Naive thymus-derived CD4-positive, alpha-beta T cell (primary cell): ENCODE measurements at regions not wholly inside any gene's neighbourhood (a gene's known extent, or its start where the extent isn't known, plus 50 kb on each side); places are given as distances from the start of the nearest gene placed in this dataset.

Source experiments
- ATAC-seq: fragments of 150-1000 bp; cut with Tn5 transposase; 2 replicates; pipeline ENCODE4 v1.10.0; 2021; ENCODE audit warnings: mild to moderate bottlenecking, moderate library complexity
- CTCF ChIA-PET: fragments of 350-600 bp; sonication (Branson Sonifier 250); formaldehyde crosslinking; loops from one replicate; lab custom pipeline; 2021; ENCODE audit warnings: antibody characterized with exemption; lab: Charles Lee
- POLR2A ChIA-PET: fragments of 350-600 bp; sonication (Branson Sonifier 250); formaldehyde crosslinking; loops from one replicate; lab custom pipeline; 2021; ENCODE audit warnings: antibody characterized with exemption, inconsistent platforms; lab: Charles Lee
- DNase-seq, 9 donors: peaks; one replicate each; pipeline versions ENCODE4 v3.0.0 to v3.0.0-alpha.2; 2020 to 2022; ENCODE audit warnings: mixed read lengths in 1 of 9
- H3K27ac ChIP-seq: one replicate; pipeline ENCODE4 v1.7.0; 2013; ENCODE audit warnings: mild to moderate bottlenecking, low read depth, low read length, moderate library complexity
- H3K27me3 ChIP-seq, 2 donors: one replicate each; pipeline ENCODE4 v1.7.0; 2013; ENCODE audit warnings: low read length in 2 of 2, mild to moderate bottlenecking in 2 of 2, moderate library complexity in 2 of 2; ENCODE audit not compliant: control insufficient read depth in 2 of 2, insufficient read depth in 2 of 2
- H3K36me3 ChIP-seq, 3 experiments: 1 replicate in 2 of 3; 2 replicates in 1 of 3; pipeline ENCODE4 v1.7.0; 2013; ENCODE audit warnings: low read length in 3 of 3, mild to moderate bottlenecking in 3 of 3, moderate library complexity in 1 of 3; ENCODE audit not compliant: insufficient read depth in 3 of 3, control insufficient read depth in 2 of 3
- H3K4me1 ChIP-seq, 2 donors: one replicate each; pipeline ENCODE4 v1.7.0; 2013; ENCODE audit warnings: low read length in 2 of 2, mild to moderate bottlenecking in 2 of 2, moderate library complexity in 1 of 2; ENCODE audit not compliant: control insufficient read depth in 2 of 2, insufficient read depth in 2 of 2
- H3K4me3 ChIP-seq: 2 replicates; pipeline ENCODE4 v1.7.0; 2013; ENCODE audit warnings: mild to moderate bottlenecking, low read length
- H3K9me3 ChIP-seq, 3 experiments: 1 replicate in 2 of 3; 2 replicates in 1 of 3; pipeline ENCODE4 v1.7.0; 2013; ENCODE audit warnings: low read length in 3 of 3; ENCODE audit not compliant: control insufficient read depth in 2 of 3
- H3K27ac Mint-ChIP-seq, 9 donors: one replicate each; pipeline ENCODE4 v1.8.0; 2020 to 2022; ENCODE audit warnings: mixed read lengths in 9 of 9, mild to moderate bottlenecking in 8 of 9, moderate library complexity in 5 of 9, inconsistent platforms in 2 of 9
- H3K27me3 Mint-ChIP-seq, 5 donors: one replicate each; pipeline ENCODE4 v1.8.0; 2021 to 2022; ENCODE audit warnings: mixed read lengths in 5 of 5, mild to moderate bottlenecking in 1 of 5
- H3K36me3 Mint-ChIP-seq, 5 donors: one replicate each; pipeline ENCODE4 v1.8.0; 2020 to 2022; ENCODE audit warnings: mixed read lengths in 5 of 5, mild to moderate bottlenecking in 3 of 5, inconsistent platforms in 1 of 5
- H3K4me1 Mint-ChIP-seq, 7 donors: one replicate each; pipeline ENCODE4 v1.8.0; 2020 to 2022; ENCODE audit warnings: mixed read lengths in 7 of 7, mild to moderate bottlenecking in 3 of 7, inconsistent platforms in 1 of 7
- H3K4me3 Mint-ChIP-seq, 10 donors: one replicate each; pipeline ENCODE4 v1.8.0; 2020 to 2022; ENCODE audit warnings: mild to moderate bottlenecking in 10 of 10, mixed read lengths in 10 of 10, moderate library complexity in 6 of 10, inconsistent platforms in 2 of 10
- H3K9me3 Mint-ChIP-seq, 11 donors: one replicate each; pipeline ENCODE4 v1.8.0; 2020 to 2022; ENCODE audit warnings: mixed read lengths in 11 of 11, mild to moderate bottlenecking in 4 of 11, inconsistent platforms in 1 of 11, moderate library complexity in 1 of 11
- intact Hi-C, 2 donors: fragments of 100-400 bp; cut with micrococcal nuclease; formaldehyde crosslinking; loops; one replicate each; pipeline ENCODE4 v1.15.1; 2023

DNA sequence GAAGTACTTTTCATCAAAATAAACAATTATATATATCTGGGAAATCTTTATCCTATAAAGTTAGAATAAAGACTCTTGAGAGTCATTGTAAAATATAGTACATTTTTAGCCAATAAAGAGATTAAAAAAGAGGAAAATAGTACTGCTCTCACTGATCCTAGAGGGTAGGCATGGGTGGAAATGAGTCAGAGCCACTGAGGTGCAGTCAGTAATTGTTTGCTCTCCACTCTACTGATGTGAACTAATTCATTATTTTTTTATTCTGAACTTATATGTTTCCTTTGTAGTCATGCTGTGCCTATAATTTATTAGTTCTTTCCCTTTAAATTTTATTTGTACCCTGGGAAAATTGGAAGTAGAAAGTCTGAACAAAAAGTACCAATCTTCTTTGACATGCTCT lies 1359.4 kb upstream of the GJE1 start:
- DNase-seq = no peak
- ChIA-PET CTCF (no interaction called here), POLR2A (no interaction called here)
- H3K36me3 Mint-ChIP-seq = no peaks in the 10 kb centered on the region
- peaks cover 0 to 5% (median 3%) of the 10 kb centered on the region in 5 donors for H3K27me3 Mint-ChIP-seq
- Histone ChIP-seq H3K4me3 (no peak overlapping the region), H3K36me3 (no peaks in the 10 kb centered on the region), H3K27me3 (no peaks in the 10 kb centered on the region), H3K9me3 (no peaks in the 10 kb centered on the region), H3K27ac (no peak overlapping the region), H3K4me1 (no peaks in the 10 kb centered on the region)
- no peak for ATAC-seq
- H3K4me3 Mint-ChIP-seq = no peak overlapping the region
- H3K27ac Mint-ChIP-seq = no peak overlapping the region
- peaks cover 0 to 10% (median 0%) of the 10 kb centered on the region in 7 donors for H3K4me1 Mint-ChIP-seq
- intact Hi-C loops = no loop called here
- H3K9me3 Mint-ChIP-seq = peaks cover 0 to 11% (median 4%) of the 10 kb centered on the region in 11 donors

DNA sequence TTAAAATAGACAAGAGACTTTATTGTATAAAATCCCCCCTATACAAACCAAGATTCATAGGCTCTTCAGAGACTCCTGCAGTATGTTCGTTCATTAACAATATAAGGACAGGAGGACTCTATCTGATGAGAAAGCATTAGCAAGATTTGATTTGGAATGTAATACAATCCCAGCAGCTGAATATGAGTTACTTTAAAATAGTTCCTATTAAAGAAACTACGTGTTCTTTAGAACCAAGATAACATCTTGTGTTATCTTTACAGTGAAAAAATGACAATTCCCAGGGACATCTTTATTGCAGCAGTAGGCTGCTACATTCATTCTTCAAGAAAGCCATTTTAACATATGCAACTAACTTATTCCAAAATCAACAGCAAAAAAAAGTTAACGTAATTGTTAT lies 1360.1 kb upstream of the GJE1 start:
- Mint-ChIP-seq H3K27me3 (peaks cover 0 to 5% (median 3%) of the 10 kb centered on the region in 5 donors), H3K27ac (no peak overlapping the region), H3K4me1 (peaks cover 0 to 10% (median 0%) of the 10 kb centered on the region in 7 donors), H3K4me3 (no peak overlapping the region), H3K36me3 (no peaks in the 10 kb centered on the region), H3K9me3 (peaks cover 0 to 16% (median 4%) of the 10 kb centered on the region in 11 donors)
- intact Hi-C loops = no loop called here
- Histone ChIP-seq H3K4me3 (no peak overlapping the region), H3K27ac (no peak overlapping the region), H3K9me3 (no peaks in the 10 kb centered on the region), H3K36me3 (no peaks in the 10 kb centered on the region), H3K4me1 (no peaks in the 10 kb centered on the region), H3K27me3 (no peaks in the 10 kb centered on the region)
- POLR2A ChIA-PET = no interaction called here
- CTCF ChIA-PET = no interaction called here
- ATAC-seq (no peak), DNase-seq (no peak)

GRCh38 chr6:140768133-140768532 lies 1364.6 kb upstream of the GJE1 start:
- DNase-seq = no peak
- no peaks in the 10 kb centered on the region for H3K36me3 Mint-ChIP-seq

GRCh38 chr6:140766999-140767398 lies 1365.7 kb upstream of the GJE1 start:
- Mint-ChIP-seq H3K27me3 (peaks cover 0 to 6% (median 3%) of the 10 kb centered on the region in 5 donors), H3K27ac (no peak overlapping the region), H3K36me3 (no peaks in the 10 kb centered on the region), H3K4me3 (no peak overlapping the region), H3K9me3 (peaks cover 0 to 24% (median 4%) of the 10 kb centered on the region in 11 donors), H3K4me1 (no peaks in the 10 kb centered on the region)
- no peak for DNase-seq
- POLR2A ChIA-PET = no interaction called here
- intact Hi-C loops = no loop called here
- no peak overlapping the region for H3K4me3 ChIP-seq
- no peak overlapping the region for H3K27ac ChIP-seq
- no peaks in the 10 kb centered on the region for H3K9me3 ChIP-seq
- H3K36me3 ChIP-seq = no peaks in the 10 kb centered on the region
- no peaks in the 10 kb centered on the region for H3K4me1 ChIP-seq
- CTCF ChIA-PET = no interaction called here
- no peaks in the 10 kb centered on the region for H3K27me3 ChIP-seq
- ATAC-seq = no peak

More at GRCh38 chr6:140768133-140768532, 1364.6 kb upstream of the GJE1 start:
- POLR2A ChIA-PET = no interaction called here
- Histone ChIP-seq H3K27ac (no peak overlapping the region), H3K4me1 (no peaks in the 10 kb centered on the region), H3K36me3 (no peaks in the 10 kb centered on the region), H3K9me3 (no peaks in the 10 kb centered on the region), H3K4me3 (no peak overlapping the region), H3K27me3 (no peaks in the 10 kb centered on the region)
- peaks cover 0 to 6% (median 3%) of the 10 kb centered on the region in 5 donors for H3K27me3 Mint-ChIP-seq
- intact Hi-C loops = no loop called here
- H3K9me3 Mint-ChIP-seq = peaks cover 0 to 24% (median 4%) of the 10 kb centered on the region in 11 donors
- no peaks in the 10 kb centered on the region for H3K4me1 Mint-ChIP-seq
- no peak overlapping the region for H3K27ac Mint-ChIP-seq
- CTCF ChIA-PET = no interaction called here
- H3K4me3 Mint-ChIP-seq = no peak overlapping the region
- no peak for ATAC-seq

- Mint-ChIP-seq H3K4me3 (no peak overlapping the region), H3K36me3 (no peaks in the 10 kb centered on the region), H3K9me3 (peaks cover 0 to 3% (median 0%) of the 10 kb centered on the region in 11 donors), H3K27ac (no peak overlapping the region), H3K27me3 (no peaks in the 10 kb centered on the region), H3K4me1 (peaks cover 0 to 1% (median 0%) of the 10 kb centered on the region in 7 donors)
- Histone ChIP-seq H3K27ac (no peak overlapping the region), H3K4me1 (no peaks in the 10 kb centered on the region), H3K9me3 (no peaks in the 10 kb centered on the region), H3K36me3 (no peaks in the 10 kb centered on the region), H3K4me3 (no peak overlapping the region), H3K27me3 (no peaks in the 10 kb centered on the region)
- CTCF ChIA-PET = no interaction called here
- intact Hi-C loops = no loop called here
- ATAC-seq = no peak
- no peak for DNase-seq
- POLR2A ChIA-PET = no interaction called here
Measured at GRCh38 chr6:140758169-140758877, 1374.4 kb upstream of the GJE1 start.

- Histone ChIP-seq H3K36me3 (no peaks in the 10 kb centered on the region), H3K4me3 (no peak overlapping the region), H3K4me1 (no peaks in the 10 kb centered on the region), H3K27ac (no peak overlapping the region), H3K27me3 (no peaks in the 10 kb centered on the region), H3K9me3 (peaks cover 0 to 3% (median 0%) of the 10 kb centered on the region in 3 experiments)
- ChIA-PET CTCF (no interaction called here), POLR2A (no interaction called here)
- Mint-ChIP-seq H3K4me1 (no peaks in the 10 kb centered on the region), H3K4me3 (no peak overlapping the region), H3K27ac (no peak overlapping the region), H3K36me3 (no peaks in the 10 kb centered on the region), H3K27me3 (no peaks in the 10 kb centered on the region), H3K9me3 (peaks cover 0 to 31% (median 10%) of the 10 kb centered on the region in 11 donors)
- ATAC-seq (no peak), DNase-seq (no peak)
- intact Hi-C loops = no loop called here
Measured at GRCh38 chr6:140752234-140752633, 1377.8 kb upstream of the CITED2 start.

DNA sequence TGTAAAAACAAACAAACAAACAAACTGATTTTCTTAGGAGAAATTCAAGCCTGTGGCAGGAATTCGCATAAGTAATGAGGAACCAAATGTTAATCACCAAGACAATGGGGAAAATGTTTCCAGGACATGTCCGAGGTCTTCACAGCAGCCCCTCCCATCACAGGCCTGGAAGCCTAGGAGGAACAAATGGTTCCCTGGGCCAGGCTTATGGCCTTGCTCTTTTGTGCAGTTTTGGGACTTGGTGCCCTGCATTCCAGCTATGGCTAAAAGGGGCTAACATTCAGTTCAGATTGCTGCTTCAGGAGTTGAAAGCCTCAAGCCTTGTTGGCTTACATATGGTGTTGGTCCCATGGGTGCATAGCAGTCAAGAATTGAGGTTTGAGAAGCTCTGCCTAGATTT lies 1372.7 kb upstream of the CITED2 start:
- peaks cover 0 to 4% (median 3%) of the 10 kb centered on the region in 5 donors for H3K27me3 Mint-ChIP-seq
- CTCF ChIA-PET = no interaction called here
- H3K36me3 ChIP-seq = no peaks in the 10 kb centered on the region
- no peak overlapping the region for H3K27ac Mint-ChIP-seq
- no peak overlapping the region for H3K4me3 ChIP-seq
- H3K27ac ChIP-seq = no peak overlapping the region
- H3K4me3 Mint-ChIP-seq = no peak overlapping the region
- H3K4me1 ChIP-seq = no peaks in the 10 kb centered on the region
- POLR2A ChIA-PET = no interaction called here
- no peaks in the 10 kb centered on the region for H3K4me1 Mint-ChIP-seq
- no peaks in the 10 kb centered on the region for H3K36me3 Mint-ChIP-seq
- peaks cover 0 to 3% (median 0%) of the 10 kb centered on the region in 3 experiments for H3K9me3 ChIP-seq
- H3K9me3 Mint-ChIP-seq = peaks cover 0 to 37% (median 10%) of the 10 kb centered on the region in 11 donors
- DNase-seq (no peak), ATAC-seq (no peak)
- no peaks in the 10 kb centered on the region for H3K27me3 ChIP-seq
- intact Hi-C loops = no loop called here
